Tibial nerve (tissue), 4 donors: ENCODE measurements at regions not wholly inside any gene's neighbourhood (a gene's known extent, or its start where the extent isn't known, plus 50 kb on each side); places are given as distances from the start of the nearest gene placed in this dataset.

Experiments used
- CTCF ChIP-seq, 5 experiments: fragments of 200-600 bp in 3 of 5; fragments of 450-650 bp in 2 of 5; sonication (generic) in 3 of 5; IDR thresholded peaks; one replicate each; pipeline ENCODE4 v1.5.1; 2016 to 2019; ENCODE audit warnings: antibody characterized with exemption in 5 of 5, mild to moderate bottlenecking in 3 of 5, moderate library complexity in 2 of 5
- EP300 ChIP-seq, 2 donors: sonication (generic); formaldehyde crosslinking; IDR thresholded peaks; one replicate each; pipeline ENCODE4 v1.6.1; 2017; ENCODE audit warnings: antibody characterized with exemption in 2 of 2, mild to moderate bottlenecking in 1 of 2
- POLR2A ChIP-seq, 2 donors: fragments of 450-650 bp; IDR thresholded peaks; one replicate each; pipeline ENCODE4 v1.6.1; 2017; ENCODE audit warnings: antibody characterized with exemption in 2 of 2, mild to moderate bottlenecking in 2 of 2, moderate library complexity in 2 of 2

- TF ChIP-seq CTCF (IDR thresholded peaks at IDR 0.05) (no peak), POLR2A (IDR thresholded peaks at IDR 0.05) (no peak), EP300 (IDR thresholded peaks at IDR 0.05) (no peak)
These were observed 245.8 kb upstream of the DIAPH2 start for GRCh38 chrX:96438803-96439202.
